Effector CD4-positive, alpha-beta T cell (primary cell): ENCODE measurements at regions not wholly inside any gene's neighbourhood (a gene's known extent, or its start where the extent isn't known, plus 50 kb on each side); places are given as distances from the start of the nearest gene placed in this dataset.

ENCODE experiments used
- DNase-seq: peaks from one replicate; pipeline ENCODE4 v3.0.0-alpha.2; 2020

- no peak for DNase-seq
These were observed 109.0 kb upstream of the TBL1XR1 start for GRCh38 chr3:177306252-177306651.

DNA sequence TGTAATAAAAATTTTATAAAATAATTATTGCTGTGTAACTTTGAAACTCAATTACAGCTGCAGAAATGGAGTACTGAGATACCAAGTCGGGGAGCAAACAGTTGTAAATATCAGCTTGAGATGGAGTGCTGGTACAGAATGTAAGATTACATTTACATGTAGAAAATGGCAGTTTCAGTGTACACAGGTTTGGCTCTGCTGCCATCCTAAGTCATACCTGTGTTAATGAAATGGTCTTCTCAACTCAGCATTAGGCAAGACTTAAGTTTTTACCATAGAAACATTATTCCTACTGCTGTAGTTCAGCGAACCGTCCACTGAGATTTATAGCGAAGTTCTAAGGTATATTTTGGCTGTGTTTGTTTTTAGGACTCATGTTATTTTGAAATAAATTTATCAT lies 110.1 kb upstream of the TBL1XR1 start:
- no peak for DNase-seq

GRCh38 chr3:177307826-177308225 lies 110.5 kb upstream of the TBL1XR1 start:
- DNase-seq, result no peak

- no peak for DNase-seq
These were observed 111.0 kb upstream of the TBL1XR1 start for GRCh38 chr3:177308286-177308685.

DNA sequence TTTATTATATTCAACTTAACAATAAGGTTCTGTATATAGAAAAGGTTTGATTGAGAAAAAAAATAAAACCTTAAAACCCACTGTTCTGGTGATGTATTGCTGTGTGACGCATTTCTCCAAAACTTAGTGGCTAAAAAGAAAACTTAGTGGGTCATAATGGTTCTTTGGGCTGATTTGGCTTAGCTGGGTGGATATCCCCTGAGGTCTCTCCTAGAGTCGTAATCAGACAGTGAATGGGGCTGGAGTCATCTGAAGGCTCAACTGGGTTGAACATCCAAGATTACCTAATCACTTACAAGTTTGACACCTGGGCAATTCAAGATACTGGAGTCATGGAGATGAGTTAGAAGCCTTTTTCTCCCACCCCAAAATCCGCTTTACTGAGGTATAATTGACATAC lies 111.6 kb upstream of the TBL1XR1 start:
- no peak for DNase-seq

- no peak for DNase-seq
These were observed 115.2 kb upstream of the TBL1XR1 start for GRCh38 chr3:177312491-177312890.

DNA sequence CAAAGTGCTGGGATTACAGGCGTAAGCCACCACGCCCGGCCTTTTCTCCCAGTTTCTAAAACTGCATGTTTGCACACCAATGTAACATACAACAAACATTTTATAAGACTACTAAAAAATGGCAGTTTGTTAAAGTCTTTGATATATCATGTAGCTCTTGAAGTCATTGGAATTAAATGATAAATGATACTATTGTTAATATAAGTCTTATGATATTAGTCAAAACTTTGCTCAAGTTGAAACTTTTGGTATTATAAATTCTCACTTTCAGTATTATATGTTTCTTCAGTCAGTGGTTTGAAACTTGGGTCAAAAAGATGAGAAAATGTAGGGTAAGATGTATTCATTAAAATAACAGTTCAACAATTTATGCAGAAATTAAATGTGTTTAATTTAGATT lies 117.6 kb upstream of the TBL1XR1 start:
- DNase-seq, result no peak

GRCh38 chr3:177317247-177317646 lies 120.0 kb upstream of the TBL1XR1 start:
- DNase-seq, result no peak

DNA sequence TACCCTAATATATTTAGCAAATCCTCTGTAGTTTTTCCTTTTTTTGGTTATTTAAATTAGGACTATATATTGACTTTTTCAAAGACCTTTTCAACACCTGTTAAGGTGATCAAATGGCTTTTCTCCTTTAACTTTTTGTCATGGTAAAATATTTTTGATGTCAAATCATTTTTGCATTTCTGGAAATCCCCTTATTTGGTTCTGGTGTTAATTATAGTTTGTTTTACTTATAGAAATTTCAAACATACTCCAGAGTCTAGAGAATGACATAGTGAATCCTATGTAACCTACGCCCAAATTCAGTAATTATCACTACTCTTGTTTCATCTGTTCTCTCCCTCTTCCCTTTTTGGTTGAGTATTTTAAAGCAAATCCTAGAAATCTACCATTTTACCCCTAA lies 121.3 kb upstream of the TBL1XR1 start:
- no peak for DNase-seq

- no peak for DNase-seq
These were observed 123.5 kb upstream of the TBL1XR1 start for GRCh38 chr3:177320765-177321247.

GRCh38 chr3:177321819-177322218 lies 124.5 kb upstream of the TBL1XR1 start:
- DNase-seq, result no peak

- no peak for DNase-seq
These were observed 125.6 kb upstream of the TBL1XR1 start for GRCh38 chr3:177322881-177323280.

DNA sequence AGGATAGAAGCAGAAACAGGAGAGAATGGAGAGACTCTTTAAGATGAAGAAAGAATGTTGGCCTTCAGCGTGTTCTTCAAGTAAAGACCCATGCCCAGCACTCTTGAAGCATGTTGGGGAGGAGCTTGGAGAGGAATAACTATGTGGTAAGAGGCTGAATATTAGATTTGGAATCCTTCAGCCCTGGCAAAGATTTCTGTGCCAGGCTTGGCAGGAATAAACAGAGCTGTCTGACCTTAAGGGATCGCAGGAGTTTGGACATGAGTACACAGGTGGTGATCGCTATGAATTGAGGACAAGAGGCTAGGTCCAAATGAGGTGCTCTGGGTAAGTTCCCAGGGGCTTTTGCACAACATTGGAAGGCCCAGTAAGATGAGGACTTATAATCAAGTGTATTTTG lies 132.6 kb upstream of the TBL1XR1 start:
- DNase-seq, result no peak

DNA sequence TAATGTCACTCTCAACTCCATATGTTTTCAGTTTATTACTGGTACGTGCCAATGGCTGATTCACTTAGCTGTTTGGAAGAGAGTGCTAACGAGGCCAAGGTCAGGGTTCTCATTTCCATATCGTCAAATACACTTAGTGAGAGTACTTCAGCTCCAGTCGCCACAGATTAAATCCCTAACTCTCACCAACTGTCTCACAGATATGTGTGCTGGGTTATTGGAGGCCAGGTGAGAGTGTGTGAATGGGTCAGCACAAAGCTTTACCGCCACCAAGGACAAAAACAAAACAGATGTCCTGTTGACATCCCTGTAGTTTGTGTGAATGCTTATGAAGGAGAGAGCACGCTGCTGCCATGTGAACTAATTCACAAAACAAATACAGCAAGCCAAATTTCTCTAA lies 133.5 kb upstream of the TBL1XR1 start:
- DNase-seq, result no peak

- DNase-seq, result no peak
These were observed 134.0 kb upstream of the TBL1XR1 start for GRCh38 chr3:177331203-177331835.

DNA sequence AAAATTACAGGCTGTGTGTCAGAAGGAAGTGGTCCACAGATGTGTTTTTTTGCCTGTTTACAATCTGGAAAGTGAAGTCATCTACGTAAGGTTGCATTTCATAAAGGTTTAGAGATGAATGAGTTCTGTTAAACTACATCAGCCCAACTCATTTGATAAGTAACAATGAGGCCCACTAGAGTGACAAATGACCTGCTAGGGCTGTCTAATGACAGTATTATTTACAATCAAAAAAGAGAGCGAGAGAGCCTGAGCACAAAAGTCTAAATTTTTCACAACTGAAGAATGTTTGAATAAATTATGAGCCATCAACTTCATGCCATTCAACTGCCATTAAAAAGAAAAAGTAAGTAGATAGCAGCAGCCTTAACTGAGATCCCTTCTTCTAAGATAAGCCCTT lies 135.7 kb upstream of the TBL1XR1 start:
- no peak for DNase-seq

- no peak for DNase-seq
These were observed 136.5 kb upstream of the TBL1XR1 start for GRCh38 chr3:177333533-177334520.

- DNase-seq, result no peak
These were observed 137.5 kb upstream of the TBL1XR1 start for GRCh38 chr3:177334803-177335202.

DNA sequence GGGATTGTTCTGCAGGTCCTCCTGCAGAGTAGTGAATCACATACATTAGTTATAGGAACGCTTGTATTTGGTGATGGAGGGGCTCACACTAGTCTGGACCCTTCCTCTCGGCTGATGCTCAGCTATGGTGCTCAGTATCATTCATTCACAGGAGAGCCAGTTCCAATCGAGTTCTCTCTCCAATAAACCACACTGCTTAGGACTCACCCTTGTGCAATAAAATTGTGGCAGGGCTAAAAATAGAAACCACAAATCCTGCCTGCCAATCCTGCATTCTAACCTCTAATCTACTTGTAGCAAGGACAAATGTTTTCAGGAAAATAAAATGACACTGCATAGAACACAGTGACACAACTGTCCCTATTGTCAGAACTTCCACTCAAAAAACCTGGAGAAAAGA lies 138.4 kb upstream of the TBL1XR1 start:
- DNase-seq, result no peak

DNA sequence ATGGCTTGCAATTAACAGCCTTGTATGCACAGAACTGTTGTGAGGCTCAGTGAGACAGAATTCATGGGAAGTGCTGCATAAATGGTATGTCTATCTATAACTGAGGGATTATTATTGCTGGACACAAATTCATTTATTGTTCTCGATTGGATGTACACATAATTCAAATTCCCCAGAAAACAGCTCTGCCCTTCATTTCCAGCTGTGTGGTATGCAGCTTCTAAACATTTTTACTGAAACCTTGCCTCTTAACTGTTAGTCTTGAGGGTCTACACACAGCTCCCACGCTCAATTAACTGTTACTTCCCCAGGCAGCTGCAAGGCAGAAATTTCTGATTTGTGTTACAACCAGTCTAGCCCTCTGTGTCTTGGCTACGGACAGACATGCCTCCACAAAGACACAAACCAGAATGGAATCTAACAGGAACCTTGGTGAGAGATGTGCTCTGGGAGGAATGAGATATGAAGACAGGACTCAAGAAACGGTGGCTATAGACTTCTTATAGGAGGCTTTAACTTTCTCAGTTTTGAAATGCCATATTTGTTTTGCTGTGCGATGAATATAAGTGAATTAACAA lies 139.7 kb upstream of the TBL1XR1 start:
- no peak for DNase-seq

GRCh38 chr3:177337541-177338331 lies 140.5 kb upstream of the TBL1XR1 start:
- no peak for DNase-seq

DNA sequence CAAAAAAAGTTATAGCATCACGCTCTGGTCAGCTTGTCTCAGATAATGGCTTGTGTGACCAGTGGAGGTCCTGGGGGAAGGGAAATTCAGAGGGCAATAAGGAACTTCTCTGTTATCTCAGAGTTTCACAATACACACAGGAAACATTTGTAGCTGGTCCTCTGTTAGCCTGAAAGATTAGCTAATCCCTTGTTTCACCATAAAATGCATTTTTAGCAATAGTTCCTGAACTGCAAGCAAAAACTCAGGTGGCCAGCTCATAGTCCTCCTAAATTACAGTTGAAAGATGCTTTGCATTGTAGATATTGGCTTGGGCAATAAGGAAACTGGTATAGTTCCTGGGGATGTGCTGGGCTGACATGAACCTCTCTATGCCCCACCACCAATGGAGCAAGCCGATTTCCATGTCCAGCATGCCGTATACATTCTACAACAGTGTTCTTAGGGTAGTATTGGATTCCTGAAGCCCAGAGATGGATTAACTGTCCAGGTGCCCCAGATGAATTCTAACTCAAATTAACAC lies 141.5 kb upstream of the TBL1XR1 start:
- no peak for DNase-seq
